Activated CD8-positive, alpha-beta T cell treated with anti-CD3 and anti-CD28 coated beads for 36 hours (primary cell): ENCODE measurements at regions not wholly inside any gene's neighbourhood (a gene's known extent, or its start where the extent isn't known, plus 50 kb on each side); places are given as distances from the start of the nearest gene placed in this dataset.
A peak's percentile ranks its signal among the peaks of the same experiment; 100 is the strongest.
"Not testable (repeated sequence)": the region's sequence is repeated elsewhere in the genome, so short reads cannot be mapped to it uniquely, and the experiment has no call there.

Experiments used
- ATAC-seq: fragments of 200-7000 bp; cut with Tn5 transposase; one replicate; pipeline ENCODE4 v1.10.0; 2021; ENCODE audit warnings: mild to moderate bottlenecking, moderate library complexity
- CTCF ChIA-PET: fragments of 350-600 bp; sonication (Branson Sonifier 250); formaldehyde crosslinking; loops from one replicate; lab custom pipeline; 2021; ENCODE audit warnings: antibody characterized with exemption; lab: Charles Lee
- POLR2A ChIA-PET: fragments of 350-600 bp; sonication (Branson Sonifier 250); formaldehyde crosslinking; loops from one replicate; lab custom pipeline; 2021; ENCODE audit warnings: antibody characterized with exemption; lab: Charles Lee
- DNase-seq: peaks from one replicate; pipeline ENCODE4 v3.0.0-alpha.2; 2020
- H3K27ac Mint-ChIP-seq: one replicate; pipeline ENCODE4 v1.8.0; 2021; ENCODE audit warnings: mild to moderate bottlenecking, mixed read lengths
- H3K27me3 Mint-ChIP-seq: one replicate; pipeline ENCODE4 v1.8.0; 2021; ENCODE audit warnings: mixed read lengths
- H3K36me3 Mint-ChIP-seq: one replicate; pipeline ENCODE4 v1.8.0; 2021; ENCODE audit warnings: low read depth, mixed read lengths
- H3K4me1 Mint-ChIP-seq: one replicate; pipeline ENCODE4 v1.8.0; 2021; ENCODE audit warnings: low read depth, mixed read lengths
- H3K4me3 Mint-ChIP-seq: one replicate; pipeline ENCODE4 v1.8.0; 2021; ENCODE audit warnings: mild to moderate bottlenecking, moderate library complexity, mixed read lengths
- H3K9me3 Mint-ChIP-seq: one replicate; pipeline ENCODE4 v1.8.0; 2021; ENCODE audit warnings: mixed read lengths
- intact Hi-C: fragments of 100-400 bp; cut with micrococcal nuclease; formaldehyde crosslinking; loops from one replicate; pipeline ENCODE4 v1.10.0; 2022
- TF ChIP-seq, protein P1 (sequence below): fragments of 200-600 bp; IDR thresholded peaks from one replicate; pipeline ENCODE4 v1.8.0; 2022; ENCODE audit warnings: antibody characterized with exemption, mild to moderate bottlenecking

DNA sequence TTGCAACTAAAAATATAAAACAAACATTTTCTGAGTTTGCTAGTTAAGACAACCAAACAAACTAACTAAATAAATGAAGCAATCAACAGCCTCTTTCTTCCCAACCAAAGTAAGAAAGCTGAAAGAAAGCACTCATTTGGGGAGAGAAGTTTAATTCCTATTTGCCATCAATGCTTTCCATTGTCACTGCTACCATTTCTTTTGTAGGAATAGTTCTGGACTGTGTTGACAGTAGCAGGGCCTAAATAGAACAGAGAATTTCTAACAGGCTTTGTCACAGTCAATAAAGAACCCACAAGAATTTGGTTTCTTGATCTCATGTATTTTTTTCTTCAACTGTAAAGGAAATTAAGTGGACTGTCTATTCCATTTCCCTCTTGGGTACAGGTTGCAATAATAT, 1886.4 kb upstream of the TENM3 start:
- DNase-seq = no peak
- no peaks in the 10 kb centered on the region for H3K36me3 Mint-ChIP-seq
- no peaks in the 10 kb centered on the region for H3K27me3 Mint-ChIP-seq
- peaks cover 7% of the 10 kb centered on the region for H3K9me3 Mint-ChIP-seq
- CTCF ChIA-PET = no interaction called here
- no peaks in the 10 kb centered on the region for H3K4me1 Mint-ChIP-seq
- ATAC-seq = no peak
- H3K4me3 Mint-ChIP-seq = no peak overlapping the region
- POLR2A ChIA-PET = no interaction called here
- intact Hi-C loops = no loop called here
- H3K27ac Mint-ChIP-seq = no peak overlapping the region
- TF ChIP-seq, protein P1, sequence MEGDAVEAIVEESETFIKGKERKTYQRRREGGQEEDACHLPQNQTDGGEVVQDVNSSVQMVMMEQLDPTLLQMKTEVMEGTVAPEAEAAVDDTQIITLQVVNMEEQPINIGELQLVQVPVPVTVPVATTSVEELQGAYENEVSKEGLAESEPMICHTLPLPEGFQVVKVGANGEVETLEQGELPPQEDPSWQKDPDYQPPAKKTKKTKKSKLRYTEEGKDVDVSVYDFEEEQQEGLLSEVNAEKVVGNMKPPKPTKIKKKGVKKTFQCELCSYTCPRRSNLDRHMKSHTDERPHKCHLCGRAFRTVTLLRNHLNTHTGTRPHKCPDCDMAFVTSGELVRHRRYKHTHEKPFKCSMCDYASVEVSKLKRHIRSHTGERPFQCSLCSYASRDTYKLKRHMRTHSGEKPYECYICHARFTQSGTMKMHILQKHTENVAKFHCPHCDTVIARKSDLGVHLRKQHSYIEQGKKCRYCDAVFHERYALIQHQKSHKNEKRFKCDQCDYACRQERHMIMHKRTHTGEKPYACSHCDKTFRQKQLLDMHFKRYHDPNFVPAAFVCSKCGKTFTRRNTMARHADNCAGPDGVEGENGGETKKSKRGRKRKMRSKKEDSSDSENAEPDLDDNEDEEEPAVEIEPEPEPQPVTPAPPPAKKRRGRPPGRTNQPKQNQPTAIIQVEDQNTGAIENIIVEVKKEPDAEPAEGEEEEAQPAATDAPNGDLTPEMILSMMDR = no peak

- H3K27me3 Mint-ChIP-seq, intact Hi-C loops, CTCF ChIA-PET, POLR2A ChIA-PET, ATAC-seq, H3K27ac Mint-ChIP-seq, H3K4me3 Mint-ChIP-seq, H3K9me3 Mint-ChIP-seq, DNase-seq, H3K36me3 Mint-ChIP-seq, H3K4me1 Mint-ChIP-seq: not testable (repeated sequence)
These were observed 1883.1 kb upstream of the TENM3 start for GRCh38 chr4:180360113-180360512.

DNA sequence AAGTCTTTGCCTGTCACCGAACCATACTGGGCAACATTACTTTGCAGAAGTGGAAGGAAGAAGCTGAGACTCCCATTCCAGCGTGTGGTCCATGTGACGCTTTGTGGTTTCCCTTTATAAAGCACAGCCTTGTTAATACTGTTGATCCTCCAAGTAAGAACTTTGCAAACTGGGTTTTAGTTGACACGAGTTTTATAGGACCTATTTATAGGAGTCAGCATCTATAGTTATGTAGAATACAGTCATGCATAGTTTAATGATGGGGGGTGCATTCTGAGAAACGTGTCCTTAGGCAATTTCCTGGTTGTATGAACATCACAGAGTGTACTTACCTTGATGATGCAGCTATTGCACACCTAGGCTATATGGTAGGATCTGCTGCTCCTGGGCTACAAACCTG, 1879.4 kb upstream of the TENM3 start:
- H3K27ac Mint-ChIP-seq = no peak overlapping the region
- H3K9me3 Mint-ChIP-seq = peaks cover 4% of the 10 kb centered on the region
- intact Hi-C loops = no loop called here
- no peaks in the 10 kb centered on the region for H3K27me3 Mint-ChIP-seq
- POLR2A ChIA-PET = no interaction called here
- H3K36me3 Mint-ChIP-seq = no peaks in the 10 kb centered on the region
- TF ChIP-seq, protein P1 = no peak
- H3K4me1 Mint-ChIP-seq = no peaks in the 10 kb centered on the region
- DNase-seq = no peak
- CTCF ChIA-PET = no interaction called here
- no peak overlapping the region for H3K4me3 Mint-ChIP-seq
- ATAC-seq = no peak

- no peaks in the 10 kb centered on the region for H3K4me1 Mint-ChIP-seq
- ChIA-PET CTCF (no interaction called here), POLR2A (no interaction called here)
- H3K9me3 Mint-ChIP-seq = no peaks in the 10 kb centered on the region
- no peak for DNase-seq
- TF ChIP-seq, protein P1 = no peak
- H3K4me3 Mint-ChIP-seq = no peak overlapping the region
- H3K27ac Mint-ChIP-seq = no peak overlapping the region
- ATAC-seq = no peak
- H3K36me3 Mint-ChIP-seq = no peaks in the 10 kb centered on the region
- no peaks in the 10 kb centered on the region for H3K27me3 Mint-ChIP-seq
- intact Hi-C loops = no loop called here
These were observed 1870.5 kb upstream of the TENM3 start for GRCh38 chr4:180372691-180373090.

DNA sequence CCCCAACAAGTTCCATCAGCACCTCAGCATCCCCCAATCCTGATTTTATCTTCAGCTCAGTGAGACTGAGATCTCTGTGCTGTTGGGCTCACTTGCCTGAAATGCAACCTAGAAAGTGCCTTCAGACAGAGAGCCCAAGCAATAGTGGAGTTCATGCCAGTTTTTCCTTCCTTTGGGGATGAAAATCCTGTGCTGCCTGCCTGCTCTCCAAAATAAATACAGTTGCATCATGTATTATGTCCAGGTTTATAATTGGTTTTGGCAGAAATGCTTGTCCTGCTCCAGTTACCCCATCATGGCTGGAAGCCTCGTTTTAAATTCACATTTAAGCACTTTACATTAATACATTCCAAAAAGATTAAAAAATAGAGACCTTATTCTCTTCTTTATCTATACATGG, 1865.5 kb upstream of the TENM3 start:
- intact Hi-C loops = no loop called here
- Mint-ChIP-seq H3K27ac (no peak overlapping the region), H3K9me3 (no peaks in the 10 kb centered on the region), H3K27me3 (no peaks in the 10 kb centered on the region), H3K4me1 (no peaks in the 10 kb centered on the region), H3K4me3 (no peak overlapping the region), H3K36me3 (no peaks in the 10 kb centered on the region)
- TF ChIP-seq, protein P1 = no peak
- DNase-seq (no peak), ATAC-seq (no peak)
- ChIA-PET POLR2A (no interaction called here), CTCF (no interaction called here)

DNA sequence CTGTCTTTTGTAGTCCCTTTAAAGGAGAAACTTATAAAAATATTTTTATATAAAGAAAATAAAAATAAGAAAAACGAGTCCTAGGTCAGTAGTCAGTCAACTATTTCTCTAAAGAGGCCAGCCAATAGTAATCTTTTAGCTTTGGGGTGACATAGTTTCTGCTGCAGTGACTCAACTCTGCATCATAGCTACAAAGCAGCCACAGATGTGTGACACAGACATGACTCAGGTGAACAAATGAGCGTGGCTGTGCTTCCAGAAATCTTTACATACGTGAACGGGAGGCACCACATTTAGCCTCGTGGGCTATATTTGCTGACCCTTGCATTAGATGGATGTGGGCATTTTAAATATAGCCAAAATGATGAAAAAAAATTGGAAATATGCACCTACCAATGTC, 1862.5 kb upstream of the TENM3 start:
- ATAC-seq (peak; percentile 47), DNase-seq (peak; percentile 11)
- Mint-ChIP-seq H3K9me3 (no peaks in the 10 kb centered on the region), H3K4me1 (no peaks in the 10 kb centered on the region), H3K36me3 (no peaks in the 10 kb centered on the region), H3K27ac (no peak overlapping the region), H3K27me3 (no peaks in the 10 kb centered on the region), H3K4me3 (no peak overlapping the region)
- intact Hi-C loops = no loop called here
- TF ChIP-seq, protein P1 = no peak
- POLR2A ChIA-PET = interaction anchor here (0.6 kb wide), 1 partner anchor 389 kb away, joined by 3 read pairs; no protein-coding TSS in a partner anchor
- CTCF ChIA-PET = no interaction called here
